IMR-90 (cell line): ENCODE measurements at regions not wholly inside any gene's neighbourhood (a gene's known extent, or its start where the extent isn't known, plus 50 kb on each side); places are given as distances from the start of the nearest gene placed in this dataset.

Source experiments
- ATAC-seq: fragments of 200-7000 bp; cut with Tn5 transposase; 2 replicates; pipeline ENCODE4 v1.9.1; 2020; ENCODE audit warnings: low read depth, mild to moderate bottlenecking, moderate library complexity
- BruUV-seq: library from RNA; stranded (reverse); fragments of 400-500 nt; replicated peaks from 2 replicates; lab custom pipeline; 2021; lab: Mats Ljungman, UMichigan
- CTCF ChIA-PET: fragments of 300-600 bp; formaldehyde crosslinking; extraction: SDS; loops from one replicate; lab custom pipeline; 2021; ENCODE audit warnings: antibody characterized with exemption; lab: Yijun Ruan, JAX
- POLR2A ChIA-PET: fragments of 300-600 bp; sonication (Branson Sonifier 250); formaldehyde crosslinking; loops from one replicate; lab custom pipeline; 2022; ENCODE audit warnings: antibody characterized with exemption; ENCODE audit not compliant: unreplicated experiment; lab: Charles Lee
- DNase-seq: peaks from one replicate; pipeline ENCODE4 v3.0.0; 2013
- H2AFZ ChIP-seq: replicated peaks from 2 replicates; pipeline ENCODE3; 2013; ENCODE audit warnings: low read length, mild to moderate bottlenecking; ENCODE audit not compliant: poor library complexity
- H2AK5ac ChIP-seq: 2 replicates; pipeline ENCODE4 v1.6.1; 2013; ENCODE audit warnings: low read depth, low read length, inconsistent platforms
- H2AK9ac ChIP-seq: replicated peaks from 2 replicates; pipeline ENCODE3; 2013; ENCODE audit warnings: mild to moderate bottlenecking, low read depth, low read length, moderate library complexity; ENCODE audit not compliant: poor library complexity
- H2BK120ac ChIP-seq: 2 replicates; pipeline ENCODE4 v1.6.1; 2013; ENCODE audit warnings: low read depth, low read length, inconsistent platforms
- H2BK15ac ChIP-seq: 3 replicates; pipeline ENCODE4 v1.6.1; 2013; ENCODE audit warnings: low read depth, low read length, inconsistent platforms
- H2BK20ac ChIP-seq: 2 replicates; pipeline ENCODE4 v1.6.1; 2013; ENCODE audit warnings: low read depth, mild to moderate bottlenecking, inconsistent platforms, low read length, moderate library complexity
- H2BK5ac ChIP-seq: 2 replicates; pipeline ENCODE4 v1.6.1; 2013; ENCODE audit warnings: mild to moderate bottlenecking, low read depth, low read length, inconsistent platforms; ENCODE audit not compliant: poor library complexity, severe bottlenecking
- H3K14ac ChIP-seq: replicated peaks from 2 replicates; pipeline ENCODE4 v1.6.1; 2013; ENCODE audit warnings: low read depth, low read length, inconsistent platforms
- H3K18ac ChIP-seq: 2 replicates; pipeline ENCODE4 v1.6.1; 2013; ENCODE audit warnings: low read depth, low read length, control low read depth
- H3K23ac ChIP-seq: 2 replicates; pipeline ENCODE4 v1.6.1; 2013; ENCODE audit warnings: low read depth, low read length, inconsistent platforms
- H3K27ac ChIP-seq: 2 replicates; pipeline ENCODE4 v1.5.1; 2013; ENCODE audit warnings: mild to moderate bottlenecking, control low read depth, low read length; ENCODE audit not compliant: insufficient read depth
- H3K27me3 ChIP-seq: 2 replicates; pipeline ENCODE4 v1.6.1; 2013; ENCODE audit warnings: low read length; ENCODE audit not compliant: control insufficient read depth, insufficient read depth
- H3K36me3 ChIP-seq: 2 replicates; pipeline ENCODE4 v1.6.1; 2013; ENCODE audit warnings: low read length, mixed read lengths; ENCODE audit not compliant: control insufficient read depth, insufficient read depth
- H3K4ac ChIP-seq: 2 replicates; pipeline ENCODE4 v1.6.1; 2013; ENCODE audit warnings: low read depth, low read length, inconsistent platforms
- H3K4me1 ChIP-seq: 2 replicates; pipeline ENCODE4 v1.6.1; 2013; ENCODE audit warnings: low read length, mixed read lengths; ENCODE audit not compliant: control insufficient read depth, insufficient read depth
- H3K4me2 ChIP-seq: 2 replicates; pipeline ENCODE4 v1.6.1; 2013; ENCODE audit warnings: low read depth, mild to moderate bottlenecking, control low read depth, low read length, moderate library complexity
- H3K4me3 ChIP-seq: 2 replicates; pipeline ENCODE4 v1.5.1; 2013; ENCODE audit warnings: low read depth, mild to moderate bottlenecking, control low read depth, low read length, moderate library complexity; ENCODE audit not compliant: insufficient read depth
- H3K56ac ChIP-seq: 2 replicates; pipeline ENCODE4 v1.6.1; 2013; ENCODE audit warnings: low read length, inconsistent platforms; ENCODE audit not compliant: insufficient read depth; ENCODE audit errors: extremely low read depth
- H3K79me1 ChIP-seq, 2 experiments: 2 replicates each; pipeline ENCODE4 v1.6.1; 2013; ENCODE audit warnings: low read length in 2 of 2, inconsistent platforms in 1 of 2, low read depth in 1 of 2
- H3K9ac ChIP-seq: 2 replicates; pipeline ENCODE4 v1.6.1; 2013; ENCODE audit warnings: low read depth, low read length, control low read depth
- H3K9me1 ChIP-seq: 2 replicates; pipeline ENCODE4 v1.6.1; 2013; ENCODE audit warnings: low read length, inconsistent platforms; ENCODE audit not compliant: insufficient read depth
- H3K9me3 ChIP-seq: 2 replicates; pipeline ENCODE4 v1.6.1; 2013; ENCODE audit warnings: low read length; ENCODE audit not compliant: control insufficient read depth, insufficient read depth
- H4K20me1 ChIP-seq: 2 replicates; pipeline ENCODE4 v1.6.1; 2013; ENCODE audit warnings: low read length, inconsistent platforms; ENCODE audit not compliant: insufficient read depth
- H4K5ac ChIP-seq: 2 replicates; pipeline ENCODE4 v1.6.1; 2013; ENCODE audit warnings: mild to moderate bottlenecking, low read depth, low read length, control low read depth
- H4K8ac ChIP-seq, 2 experiments: 2 replicates each; pipeline ENCODE4 v1.6.1; 2013; ENCODE audit warnings: low read depth in 2 of 2, low read length in 2 of 2, control low read depth in 1 of 2, inconsistent platforms in 1 of 2
- H4K91ac ChIP-seq: 2 replicates; pipeline ENCODE4 v1.6.1; 2013; ENCODE audit warnings: low read depth, low read length, inconsistent platforms; ENCODE audit not compliant: insufficient read depth
- BHLHE40 ChIP-seq: fragments of 150-350 bp; IDR thresholded peaks from 2 replicates; pipeline ENCODE4 v1.6.1; 2016; ENCODE audit warnings: mild to moderate bottlenecking, low read depth, low read length
- CEBPB ChIP-seq: IDR thresholded peaks from 2 replicates; pipeline ENCODE4 v1.6.1; 2012; ENCODE audit warnings: low read depth, low read length, improper control_type of control experiment
- CHD1 ChIP-seq: IDR thresholded peaks from 2 replicates; pipeline ENCODE4 v1.6.1; 2012; ENCODE audit warnings: low read depth, low read length, improper control_type of control experiment
- CTCF ChIP-seq: conservative IDR thresholded peaks from 2 replicates; pipeline ENCODE4 v1.5.1; 2012; ENCODE audit warnings: mild to moderate bottlenecking, low read depth, low read length, improper control_type of control experiment
- ELK1 ChIP-seq: fragments of 150-350 bp; IDR thresholded peaks from 2 replicates; pipeline ENCODE4 v1.6.1; 2016; ENCODE audit warnings: low read depth, mild to moderate bottlenecking, low read length, moderate library complexity, borderline replicate concordance
- FOS ChIP-seq: fragments of 150-350 bp; IDR thresholded peaks from 2 replicates; pipeline ENCODE4 v1.6.1; 2016; ENCODE audit warnings: low read depth, low read length
- MAFK ChIP-seq: IDR thresholded peaks from 2 replicates; pipeline ENCODE4 v1.6.1; 2012; ENCODE audit warnings: low read depth, low read length, improper control_type of control experiment
- MAZ ChIP-seq: IDR thresholded peaks from 2 replicates; pipeline ENCODE4 v1.6.1; 2012; ENCODE audit warnings: low read depth, mild to moderate bottlenecking, low read length, improper control_type of control experiment, moderate library complexity, borderline replicate concordance
- MXI1 ChIP-seq: IDR thresholded peaks from 2 replicates; pipeline ENCODE4 v1.6.1; 2012; ENCODE audit warnings: low read depth, mild to moderate bottlenecking, low read length, moderate library complexity, borderline replicate concordance
- NFE2L2 ChIP-seq: fragments of 150-350 bp; IDR thresholded peaks from 2 replicates; pipeline ENCODE4 v1.6.1; 2016; ENCODE audit warnings: low read depth, mild to moderate bottlenecking, low read length
- POLR2A ChIP-seq: IDR thresholded peaks from 2 replicates; pipeline ENCODE4 v1.6.1; 2012; ENCODE audit warnings: mild to moderate bottlenecking, low read depth, low read length
- RAD21 ChIP-seq: IDR thresholded peaks from 2 replicates; pipeline ENCODE4 v1.6.1; 2012; ENCODE audit warnings: low read length, improper control_type of control experiment
- RFX5 ChIP-seq: IDR thresholded peaks from 2 replicates; pipeline ENCODE4 v1.8.0; 2012; ENCODE audit warnings: low read depth, mild to moderate bottlenecking, low read length, moderate library complexity
- SMC3 ChIP-seq: fragments of 150-350 bp; IDR thresholded peaks from 2 replicates; pipeline ENCODE4 v1.6.1; 2016; ENCODE audit warnings: low read depth, mild to moderate bottlenecking, antibody characterized with exemption, low read length, moderate library complexity
- USF2 ChIP-seq: fragments of 150-350 bp; IDR thresholded peaks from 2 replicates; pipeline ENCODE4 v1.6.1; 2017; ENCODE audit warnings: mild to moderate bottlenecking, antibody characterized with exemption, low read length, low read depth
- WGBS, 2 experiments: methylation state at CpG; one replicate each; pipeline versions ENCODE4 v1.1.5 to v1.1.7; 2013; ENCODE audit warnings: missing lambda C conversion rate in 2 of 2; ENCODE audit not compliant: insufficient read length in 1 of 2; ENCODE audit errors: extremely low coverage in 2 of 2; 5-methylcytosine and 5-hydroxymethylcytosine counted together
- dilution Hi-C: fragments of 300-500 bp; cut with HindIII; formaldehyde crosslinking; loops from one replicate; pipeline ENCODE4 v1.14.3; 2018; ENCODE audit warnings: low sequenced_read_pairs; ENCODE audit not compliant: unreplicated experiment
- in situ Hi-C: fragments of 300-500 bp; cut with MboI; formaldehyde crosslinking; loops from 3 replicates; pipeline ENCODE4 v1.14.3; 2019; ENCODE audit warnings: low sequenced_read_pairs, inconsistent platforms, mixed read lengths
- intact Hi-C: fragments of 100-400 bp; cut with micrococcal nuclease; formaldehyde crosslinking; loops from 2 replicates; pipeline ENCODE4 v1.10.0; 2022

- Histone ChIP-seq H3K14ac (no peak overlapping the region), H2BK20ac (no peak overlapping the region), H3K36me3 (no peaks in the 10 kb centered on the region), H2BK5ac (no peak overlapping the region), H4K20me1 (no peaks in the 10 kb centered on the region), H2BK15ac (no peak overlapping the region), H3K9me3 (peaks cover 8% of the 10 kb centered on the region; the same call in 1 of the 2 replicates), H4K5ac (no peak overlapping the region), H3K27ac (no peak overlapping the region), H4K91ac (no peak overlapping the region), H3K9me1 (no peaks in the 10 kb centered on the region), H3K4me1 (no peaks in the 10 kb centered on the region), H3K4me3 (no peak overlapping the region), H2AFZ (no peak overlapping the region), H2AK9ac (no peak overlapping the region), H2BK120ac (no peak overlapping the region), H3K4me2 (no peak overlapping the region), H4K8ac (no peak overlapping the region), H3K9ac (no peak overlapping the region), H2AK5ac (no peak overlapping the region), H3K27me3 (no peaks in the 10 kb centered on the region), H3K23ac (no peak overlapping the region), H3K18ac (no peak overlapping the region), H3K4ac (no peak overlapping the region), H3K56ac (no peak overlapping the region), H3K79me1 (no peaks in the 10 kb centered on the region)
- intact Hi-C loops: no loop called here
- CTCF ChIA-PET: no interaction called here
- dilution Hi-C loops: no loop called here
- DNase-seq (no peak), ATAC-seq (no peak)
- BruUV-seq: no TSS peak
- no CpG with 5 or more reads among the region's 4 CpGs for WGBS, 2 experiments
- POLR2A ChIA-PET: no interaction called here
- TF ChIP-seq CHD1: no peak
- TF ChIP-seq BHLHE40: no peak
- TF ChIP-seq POLR2A: no peak
- no peak for TF ChIP-seq RFX5
- no peak for TF ChIP-seq CTCF
- TF ChIP-seq MAZ: no peak
- no peak for TF ChIP-seq FOS
- no peak for TF ChIP-seq ELK1
- no peak for TF ChIP-seq MXI1
- TF ChIP-seq USF2: no peak
- no peak for TF ChIP-seq SMC3
- no peak for TF ChIP-seq CEBPB
- TF ChIP-seq MAFK: no peak
- TF ChIP-seq NFE2L2: no peak
- TF ChIP-seq RAD21: no peak
- in situ Hi-C loops: no loop called here
Measured at GRCh38 chrX:7689791-7690412, 153.1 kb upstream of the VCX start.
